ENCODE measurements at regions not wholly inside any gene's neighbourhood (a gene's known extent, or its start where the extent isn't known, plus 50 kb on each side); places are given as distances from the start of the nearest gene placed in this dataset.

GRCh38 chr5:133696006-133696584 is 83.8 kb upstream of the FSTL4 start:
- TF ChIP-seq CTCF (conservative IDR thresholded peaks at IDR 0.05), result no peak
- no peak for TF ChIP-seq ZFX (IDR thresholded peaks at IDR 0.05)
